ENCODE measurements at regions not wholly inside any gene's neighbourhood (a gene's known extent, or its start where the extent isn't known, plus 50 kb on each side); places are given as distances from the start of the nearest gene placed in this dataset.

- TF ChIP-seq POLR2A (IDR thresholded peaks at IDR 0.05) (no peak), CTCF (IDR thresholded peaks at IDR 0.05) (no peak), POLR2AphosphoS5 (IDR thresholded peaks at IDR 0.05) (no peak)
Measured at GRCh38 chr14:96688629-96689028, 108.6 kb upstream of the VRK1 start.

All from transverse colon (tissue), 4 donors.